GM19452 (cell line): ENCODE measurements at regions not wholly inside any gene's neighbourhood (a gene's known extent, or its start where the extent isn't known, plus 50 kb on each side); places are given as distances from the start of the nearest gene placed in this dataset.

Experiments
- ATAC-seq: cut with Tn5 transposase; IDR thresholded peaks from one replicate; pipeline ENCODE4 v1.9.1; 2021; ENCODE audit not compliant: unreplicated experiment

DNA sequence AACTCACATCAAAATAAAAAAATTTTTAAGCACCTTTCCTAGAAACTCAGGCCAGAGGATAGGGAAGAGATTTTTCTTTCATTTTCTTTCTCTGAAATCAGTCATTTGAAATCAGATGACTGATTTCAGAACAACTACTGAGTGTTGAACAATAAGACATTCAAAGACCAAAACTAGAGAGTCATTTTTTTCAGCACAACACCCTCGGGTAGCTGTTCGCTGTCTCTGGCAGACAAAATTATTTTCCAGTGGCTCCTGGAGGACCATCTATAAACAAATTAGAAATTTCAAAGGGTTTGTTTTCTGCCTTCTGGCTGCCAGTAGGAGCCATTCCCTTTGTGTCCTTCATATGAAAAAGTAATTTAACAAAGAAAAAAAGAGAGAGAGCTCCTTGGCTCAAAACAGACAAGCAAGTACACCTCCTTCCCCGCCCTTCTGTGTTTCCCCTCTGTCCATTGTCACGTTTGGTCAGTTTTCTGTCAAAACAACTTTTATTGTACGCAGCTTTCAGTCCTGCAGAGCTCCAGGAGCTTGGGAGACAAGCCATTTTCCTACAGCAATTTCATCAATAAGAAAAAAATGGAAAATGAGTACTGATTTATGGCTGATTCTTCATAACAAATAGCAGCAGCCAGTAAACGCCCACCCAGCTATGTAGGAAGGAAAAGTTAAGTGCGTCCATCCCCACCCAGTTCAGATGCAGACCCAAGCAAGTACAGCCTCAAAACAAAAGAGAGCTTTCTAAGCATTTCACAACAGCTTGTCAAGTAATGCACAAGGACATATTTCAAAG, 405.2 kb downstream of the ZNF608 start:
- ATAC-seq = no peak

GRCh38 chr5:124337996-124338395, 408.4 kb downstream of the ZNF608 start:
- no peak for ATAC-seq

DNA sequence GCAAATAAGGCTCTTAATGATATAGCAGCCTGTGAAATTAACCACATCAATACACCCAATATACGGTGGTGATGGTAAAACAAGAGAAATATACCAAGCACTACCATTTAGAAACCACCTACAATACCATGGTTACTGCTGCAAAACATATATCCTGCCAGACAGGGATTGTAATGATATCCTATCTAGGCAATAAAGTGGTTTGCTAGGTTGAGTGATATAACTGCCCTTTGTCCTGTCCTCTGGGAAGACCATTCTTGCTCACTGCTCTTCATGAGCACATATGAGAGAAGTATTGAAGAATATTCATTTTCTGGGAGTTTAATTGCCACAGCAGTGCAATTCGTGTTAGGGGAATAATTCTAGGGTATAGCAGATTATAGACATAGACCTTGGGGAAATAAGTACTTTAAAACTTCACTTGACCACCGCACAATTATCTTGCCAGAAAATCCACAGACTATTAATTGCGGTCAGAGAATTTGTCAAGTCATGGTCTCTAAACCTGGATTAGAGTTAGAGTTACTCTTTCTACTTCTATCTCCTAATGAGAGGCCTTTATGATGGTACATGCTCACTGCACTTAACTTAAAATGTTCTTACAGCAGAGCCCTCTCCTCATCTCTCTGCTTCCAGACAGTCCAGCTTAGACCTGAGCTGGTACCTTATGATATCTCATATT, 413.0 kb downstream of the ZNF608 start:
- ATAC-seq = no peak

DNA sequence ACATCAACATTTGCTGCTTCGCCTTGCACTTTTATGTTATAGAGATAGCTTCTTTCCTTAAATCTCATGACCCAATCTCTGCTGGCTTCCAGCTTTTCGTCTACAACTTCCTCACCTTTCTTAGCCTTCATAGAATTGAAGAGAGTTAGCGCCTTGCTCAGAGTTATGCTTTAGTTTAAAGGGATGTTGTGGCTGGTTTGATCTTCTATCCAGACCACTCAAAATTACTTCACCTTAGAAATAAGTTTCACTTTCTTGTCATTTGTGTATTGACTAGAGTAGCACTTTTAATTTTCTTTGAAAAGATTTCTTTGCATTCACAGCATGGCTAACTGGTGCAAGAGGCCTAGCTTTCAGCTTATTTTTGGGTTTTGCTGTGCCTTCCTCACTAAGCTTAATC, 414.2 kb downstream of the ZNF608 start:
- ATAC-seq = no peak

DNA sequence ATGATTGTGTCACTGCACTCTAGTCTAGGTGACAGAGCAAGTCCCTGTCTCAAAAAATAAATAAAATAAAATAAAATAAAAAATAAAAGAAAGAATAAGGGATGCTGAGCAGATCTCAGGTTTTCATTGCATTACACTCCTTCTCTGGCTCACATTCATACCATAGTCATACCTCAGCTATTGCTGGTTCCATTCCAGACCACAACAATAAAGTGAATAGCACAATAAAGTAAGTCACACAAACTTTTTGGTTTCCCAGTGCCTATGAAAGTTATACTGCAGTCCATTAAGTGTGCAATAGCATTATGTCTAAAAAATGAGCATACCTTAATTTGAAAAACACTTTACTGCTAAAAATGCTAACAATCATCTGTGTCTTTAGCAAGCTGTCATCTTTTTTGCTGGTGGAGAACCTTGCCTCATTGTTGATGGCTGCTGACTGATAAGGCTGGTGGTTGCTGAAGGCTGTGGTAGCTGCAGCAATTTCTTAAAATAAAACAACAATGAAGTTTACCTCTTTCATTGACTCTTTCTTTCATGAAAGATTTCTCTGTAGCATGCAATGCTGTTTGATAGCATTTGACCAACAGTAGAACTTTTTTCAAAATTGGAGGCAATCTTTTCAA, 415.7 kb downstream of the ZNF608 start:
- no peak for ATAC-seq

DNA sequence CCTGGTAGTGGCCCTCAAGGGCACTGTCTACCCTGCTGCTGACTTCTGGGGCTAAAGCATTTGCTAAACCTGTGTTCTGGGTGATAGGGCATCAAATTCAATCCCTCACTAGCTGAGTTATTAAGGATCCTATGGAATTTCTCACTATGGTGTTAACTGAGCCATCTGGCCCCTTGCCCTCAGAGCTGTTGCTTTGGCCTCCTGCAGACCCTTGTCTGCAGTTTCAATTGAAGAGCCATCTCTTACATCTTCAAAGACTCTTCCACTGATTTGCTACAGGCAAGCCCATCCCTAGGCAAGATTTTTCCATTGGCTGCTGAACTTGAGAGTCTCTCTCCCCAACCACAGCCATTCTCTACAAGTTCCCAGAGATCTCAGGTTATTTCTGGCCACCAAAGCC, 418.2 kb downstream of the ZNF608 start:
- no peak for ATAC-seq

DNA sequence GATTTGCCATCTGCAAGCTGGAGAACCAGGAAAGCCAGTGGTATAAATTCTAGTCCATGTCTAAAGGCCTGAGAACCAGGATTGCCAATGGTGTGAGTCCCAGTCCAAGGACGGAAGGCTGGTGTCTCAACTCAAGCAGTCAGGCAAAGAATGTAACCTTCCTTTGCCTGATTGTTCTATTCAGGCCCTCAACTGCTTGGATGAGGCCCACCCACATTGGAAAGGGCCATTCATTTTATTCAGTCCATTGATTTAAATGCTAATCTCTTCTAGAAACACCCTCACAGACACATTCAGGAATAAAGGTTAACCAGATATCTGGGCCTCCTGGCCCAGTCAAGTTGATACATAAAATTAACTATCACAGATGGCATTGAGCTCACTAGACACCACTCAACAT, 427.8 kb downstream of the ZNF608 start:
- no peak for ATAC-seq

DNA sequence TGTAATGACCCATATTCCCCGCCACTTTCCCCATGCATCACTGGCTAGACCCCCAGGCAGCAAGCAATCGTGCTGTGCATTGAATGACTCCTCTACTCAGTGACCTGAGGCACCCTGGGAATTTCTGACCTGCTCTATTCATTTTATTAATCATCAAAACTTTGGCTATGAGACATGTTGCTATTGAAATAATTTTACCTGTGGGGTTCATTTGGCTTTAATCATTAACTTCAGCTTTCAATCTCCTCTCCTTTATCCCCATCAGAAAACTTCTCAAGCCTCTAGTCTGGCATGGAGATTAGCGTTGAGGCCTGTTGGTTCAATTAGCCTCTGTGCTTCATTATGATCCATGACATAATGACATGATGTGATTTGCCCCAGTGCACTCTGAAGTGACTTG, 429.0 kb downstream of the ZNF608 start:
- ATAC-seq = no peak

DNA sequence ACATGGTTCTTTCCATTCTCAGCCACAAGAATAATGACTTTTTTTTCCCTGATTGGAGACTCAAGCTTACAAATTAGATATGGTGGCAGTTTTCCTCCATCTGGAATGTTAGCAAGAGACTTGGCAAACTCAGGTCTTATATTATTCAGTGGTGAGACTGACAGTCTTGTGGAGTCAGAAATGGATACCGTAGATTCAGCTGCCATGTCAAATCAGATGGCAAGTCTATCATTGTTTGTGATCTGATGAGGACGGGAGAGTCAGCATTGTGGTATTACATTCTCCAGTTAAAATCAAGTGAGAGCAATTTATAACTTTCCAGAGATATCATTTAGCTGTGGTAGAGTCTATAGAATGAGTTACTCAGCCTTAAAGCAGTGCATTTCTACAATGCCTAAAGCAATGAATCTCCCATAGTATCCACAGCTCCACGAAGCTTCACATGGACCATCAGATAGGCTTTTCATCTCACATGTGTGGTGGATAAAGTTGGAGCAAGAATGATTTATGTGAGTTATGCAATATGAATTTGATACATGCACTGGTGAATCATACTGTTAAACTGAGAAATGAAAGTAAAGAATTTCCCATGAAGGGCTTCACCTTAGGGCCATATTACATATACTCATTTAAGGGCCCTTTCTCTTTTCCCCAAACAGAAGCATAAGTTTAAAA, 430.6 kb downstream of the ZNF608 start:
- no peak for ATAC-seq

GRCh38 chr5:124310453-124310852, 436.0 kb downstream of the ZNF608 start:
- no peak for ATAC-seq

DNA sequence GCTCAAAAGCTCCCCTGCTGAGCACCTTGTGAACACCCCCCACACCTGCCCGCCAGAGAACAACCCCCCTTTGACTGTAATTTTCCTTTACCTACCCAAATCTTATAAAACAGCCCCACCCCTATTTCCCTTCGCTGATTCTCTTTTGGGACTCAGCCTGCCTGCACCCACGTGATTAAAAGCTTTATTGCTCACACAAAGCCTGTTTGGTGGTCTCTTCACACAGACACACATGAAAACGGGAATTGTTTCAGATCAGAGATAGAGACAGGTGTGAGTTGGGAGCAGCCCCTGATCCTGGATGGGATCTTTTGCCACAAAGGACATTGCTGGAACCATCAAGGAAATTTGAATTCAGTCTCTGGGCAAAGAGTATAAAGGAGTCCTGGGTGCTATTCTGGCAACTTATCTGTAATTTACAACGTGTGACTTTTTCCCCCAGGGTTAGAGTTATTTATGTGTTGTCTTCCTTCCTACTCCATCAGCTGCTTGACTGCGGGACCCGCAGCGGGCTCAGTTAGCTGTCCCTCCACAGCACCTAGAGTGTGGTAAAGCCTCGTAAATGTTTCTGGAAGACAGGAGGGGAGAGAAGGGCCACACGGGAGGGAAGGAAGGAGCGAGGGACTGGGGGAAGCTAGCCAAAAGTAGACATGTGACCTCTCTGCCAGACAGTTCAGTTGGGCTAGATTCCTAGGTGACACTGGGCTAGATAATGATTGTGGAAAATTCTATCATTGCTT, 437.0 kb downstream of the ZNF608 start:
- ATAC-seq = no peak

DNA sequence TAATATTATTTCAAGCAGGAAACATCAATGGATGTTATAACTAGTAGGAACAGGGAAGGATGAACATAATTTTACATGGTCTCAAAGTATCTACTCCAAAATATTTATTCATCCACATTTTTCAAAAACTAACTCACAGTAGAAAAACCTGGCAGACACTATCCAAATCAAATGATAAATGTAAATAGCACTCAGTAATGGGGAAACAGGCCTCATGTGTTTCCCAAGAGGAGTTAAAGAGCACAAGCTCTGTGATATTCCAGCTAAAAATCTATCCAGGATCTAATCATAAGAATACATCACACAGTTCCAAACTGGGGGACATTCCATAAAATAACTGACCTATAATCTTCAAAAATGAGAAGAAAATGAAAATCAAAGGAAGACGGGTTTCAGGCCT, 443.1 kb downstream of the ZNF608 start:
- ATAC-seq = no peak

DNA sequence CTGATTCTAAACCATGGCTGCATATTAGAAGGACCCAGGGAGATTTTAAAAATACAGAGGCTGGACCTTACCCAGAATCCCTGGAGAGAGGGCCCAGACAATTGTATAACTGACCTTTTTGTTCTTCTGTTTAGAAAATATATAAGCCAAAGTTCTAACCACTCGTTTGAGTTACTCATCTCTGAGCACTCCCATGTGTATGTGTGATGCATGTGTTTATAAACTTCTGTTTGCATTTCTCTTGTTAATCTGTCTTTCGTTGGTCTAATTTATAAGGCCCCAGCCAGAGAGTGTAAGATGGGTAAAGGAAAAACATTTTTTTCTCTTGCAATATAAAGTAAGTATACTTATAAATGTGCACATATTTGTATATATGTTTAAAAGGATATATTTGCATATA, 443.9 kb downstream of the ZNF608 start:
- no peak for ATAC-seq

DNA sequence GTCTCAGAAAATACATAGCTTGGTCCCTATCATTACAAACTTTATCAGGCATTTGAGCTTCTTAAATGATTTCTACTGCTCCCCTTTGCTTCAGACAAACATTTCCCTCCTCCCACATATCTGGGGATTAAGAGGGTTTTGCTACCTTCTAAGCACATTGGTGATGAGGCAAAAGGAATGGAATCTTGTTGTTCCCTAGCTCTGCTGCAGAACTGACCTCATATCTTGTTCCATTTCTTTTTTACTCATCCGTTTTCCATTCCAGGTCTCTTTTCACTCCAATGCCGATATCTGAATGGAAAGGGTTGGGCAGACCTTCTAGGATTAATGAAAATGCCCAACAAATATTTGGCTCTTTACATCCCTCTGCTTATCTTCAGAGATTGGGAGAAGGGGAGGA, 444.6 kb downstream of the ZNF608 start:
- no peak for ATAC-seq

DNA sequence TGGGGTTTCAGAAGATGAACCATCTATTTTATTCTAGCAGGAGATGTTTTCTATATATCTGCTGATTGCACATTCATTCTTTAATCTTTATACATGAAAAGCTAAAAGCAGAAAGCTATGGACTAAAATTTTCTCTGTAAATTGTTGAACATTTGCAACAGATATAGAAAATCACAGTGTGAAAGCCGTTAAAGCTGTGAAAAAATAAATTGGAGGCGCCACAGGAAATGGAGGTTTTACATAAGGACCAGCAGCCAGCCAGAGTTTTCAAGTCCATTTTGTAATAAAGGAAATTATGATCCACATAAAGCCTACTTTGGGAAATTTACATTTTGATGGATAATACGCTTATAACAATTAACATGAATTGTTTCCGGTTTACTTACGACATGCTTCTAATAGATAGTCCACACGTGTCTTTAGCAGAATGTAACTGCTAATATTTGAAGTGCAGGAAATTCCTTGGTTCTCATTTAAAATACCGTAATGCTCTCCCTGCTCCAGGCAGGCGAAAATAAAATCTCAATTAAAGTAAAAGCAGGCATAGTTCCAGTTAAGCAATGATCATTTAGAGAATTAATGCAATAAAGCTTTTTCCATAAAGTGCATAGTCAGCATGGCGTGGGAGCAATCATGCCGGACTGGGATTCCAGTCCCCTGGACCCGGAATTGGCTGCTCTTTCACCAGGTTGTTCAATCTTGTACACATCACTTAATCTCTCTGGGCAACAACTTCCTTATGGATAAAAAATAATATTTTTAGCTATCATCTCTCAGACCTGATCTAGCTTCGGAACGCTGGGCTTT, 445.4 kb downstream of the ZNF608 start:
- ATAC-seq = no peak

GRCh38 chr5:124297826-124298225, 448.6 kb downstream of the ZNF608 start:
- ATAC-seq = no peak

DNA sequence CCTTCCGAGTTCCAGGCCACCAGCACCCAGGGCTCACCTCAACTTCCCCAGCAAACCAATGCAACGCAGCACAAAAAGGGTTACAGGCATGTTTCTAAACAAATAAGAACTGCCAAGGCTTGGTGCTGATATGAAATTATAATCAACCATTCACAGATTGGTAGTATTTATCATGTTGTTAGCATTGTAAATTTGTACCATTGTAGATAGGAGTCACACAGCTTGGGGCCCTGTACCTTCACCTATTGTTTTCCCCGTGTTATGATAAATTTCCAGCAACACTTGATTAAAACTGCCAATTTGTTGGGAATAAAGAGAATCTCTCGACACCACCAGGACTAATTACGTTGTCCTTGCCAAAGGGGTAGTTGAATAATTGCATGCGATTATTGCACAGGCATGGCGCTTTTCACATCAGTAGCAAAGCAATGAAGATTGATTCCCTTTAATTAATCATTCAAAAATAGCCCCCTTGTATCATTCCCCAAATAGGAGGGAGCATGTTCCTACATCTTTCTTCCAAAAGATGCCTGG, 454.1 kb downstream of the ZNF608 start:
- ATAC-seq = no peak

DNA sequence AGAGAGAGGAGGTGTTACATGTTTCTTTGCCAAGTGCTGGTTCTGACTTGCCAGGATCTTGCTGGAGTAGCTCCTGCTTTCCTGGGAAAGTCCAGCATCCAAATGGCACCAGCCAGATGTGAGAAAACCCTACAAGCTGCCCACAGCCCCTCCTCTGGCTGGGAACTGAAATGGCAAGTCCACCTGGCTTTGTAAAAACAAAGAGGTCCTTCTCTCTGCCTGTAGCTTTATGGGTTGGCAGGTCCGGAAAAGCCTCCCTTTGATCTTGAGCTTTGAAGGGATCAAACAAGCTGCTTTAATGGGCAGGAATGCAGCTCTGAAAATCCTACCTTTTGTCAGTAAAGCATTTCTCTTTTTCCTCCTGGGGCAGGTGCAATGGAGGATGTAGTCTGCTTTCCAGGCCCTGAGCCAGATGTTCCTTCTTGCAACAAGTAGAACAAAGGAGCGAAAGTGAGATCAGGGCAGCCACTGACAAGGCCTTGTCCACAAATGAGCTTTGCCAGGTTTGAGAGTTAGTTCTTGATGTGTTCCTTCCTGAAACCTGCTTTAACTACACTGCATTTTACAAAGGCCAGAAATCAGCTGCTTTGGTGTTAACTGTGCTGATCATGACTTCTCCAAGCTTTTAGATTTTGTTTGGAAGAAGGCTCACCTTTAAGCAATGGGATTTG, 456.7 kb downstream of the ZNF608 start:
- no peak for ATAC-seq

GRCh38 chr5:124289130-124289529, 457.3 kb downstream of the ZNF608 start:
- ATAC-seq = no peak
